ENCODE measurements at regions not wholly inside any gene's neighbourhood (a gene's known extent, or its start where the extent isn't known, plus 50 kb on each side); places are given as distances from the start of the nearest gene placed in this dataset.

- Histone ChIP-seq H3K9me1 (ENCODE audit: insufficient read depth, low read length) (no peaks in the 10 kb centered on the region), H3K4ac (ENCODE audit: low read depth, low read length) (peak overlapping the region; percentile 78), H3K27me3 (ENCODE audit: control insufficient read depth, insufficient read depth, low read length) (no peaks in the 10 kb centered on the region), H3K4me2 (ENCODE audit: low read depth, low read length) (peak overlapping the region; percentile 25; the same call in 1 of the 2 replicates), H4K91ac (ENCODE audit: insufficient read depth, low read depth, low read length) (peak overlapping the region; percentile 56; the same call in 1 of the 2 replicates), H2BK20ac (ENCODE audit: low read depth, low read length) (peak overlapping the region; percentile 2), H2AK5ac (ENCODE audit: low read depth, low read length) (peak overlapping the region; percentile 62; the same call in 1 of the 2 replicates), H4K8ac (ENCODE audit: low read depth in 2 of 2, low read length in 2 of 2) (0 out of 4 replicates have a peak overlapping the region, but pooled peaks of 1 of the 2 experiments have one; percentile 24), H4K5ac (ENCODE audit: low read depth, low read length) (peak overlapping the region; percentile 77; the same call in 1 of the 2 replicates), H3K18ac (ENCODE audit: low read depth, low read length) (peak overlapping the region; percentile 79; the same call in 1 of the 2 replicates), H3K79me1 (ENCODE audit: low read depth in 1 of 2, low read length in 2 of 2) (no peaks in the 10 kb centered on the region), H3K4me3 (ENCODE audit: insufficient read depth, low read depth, low read length) (no peak overlapping the region), H4K20me1 (ENCODE audit: insufficient read depth, low read length) (no peaks in the 10 kb centered on the region), H2BK120ac (ENCODE audit: low read depth, low read length) (peak overlapping the region; percentile 6; the same call in 1 of the 2 replicates), H3K27ac (ENCODE audit: insufficient read depth, low read length) (peak overlapping the region; percentile 75; the same call in 1 of the 2 replicates), H2BK5ac (ENCODE audit: low read depth, low read length, poor library complexity, severe bottlenecking) (peak overlapping the region; percentile 0), H3K56ac (ENCODE audit: extremely low read depth, insufficient read depth, low read length) (no peak overlapping the region), H2AFZ (replicated peaks; ENCODE audit: low read length, poor library complexity) (no peak overlapping the region), H3K23ac (ENCODE audit: low read depth, low read length) (no peak overlapping the region), H3K9me3 (ENCODE audit: control insufficient read depth, insufficient read depth, low read length) (no peaks in the 10 kb centered on the region), H3K36me3 (ENCODE audit: control insufficient read depth, insufficient read depth, low read length) (peaks cover 13% of the 10 kb centered on the region), H2AK9ac (replicated peaks; ENCODE audit: low read depth, low read length, poor library complexity) (no peak overlapping the region), H3K4me1 (ENCODE audit: control insufficient read depth, insufficient read depth, low read length) (peaks cover 8% of the 10 kb centered on the region), H3K9ac (ENCODE audit: low read depth, low read length) (no peak overlapping the region), H3K14ac (replicated peaks; ENCODE audit: low read depth, low read length) (no peak overlapping the region), H2BK15ac (ENCODE audit: low read depth, low read length) (no peak overlapping the region; the same call in 2 of the 3 replicates)
- BruUV-seq (replicated peaks) = no TSS peak
- TF ChIP-seq RAD21 (IDR thresholded peaks at IDR 0.05; ENCODE audit: low read length) (no peak), SMC3 (IDR thresholded peaks at IDR 0.05; ENCODE audit: low read depth, low read length) (no peak), MAFK (IDR thresholded peaks at IDR 0.05; ENCODE audit: low read depth, low read length) (no peak), BHLHE40 (IDR thresholded peaks at IDR 0.05; ENCODE audit: low read depth, low read length) (peak; percentile 63; the same call in 1 of the 2 replicates), NFE2L2 (IDR thresholded peaks at IDR 0.05; ENCODE audit: low read depth, low read length) (no peak), MAZ (IDR thresholded peaks at IDR 0.05; ENCODE audit: borderline replicate concordance, low read depth, low read length) (no peak)
- TF ChIP-seq, protein P1, sequence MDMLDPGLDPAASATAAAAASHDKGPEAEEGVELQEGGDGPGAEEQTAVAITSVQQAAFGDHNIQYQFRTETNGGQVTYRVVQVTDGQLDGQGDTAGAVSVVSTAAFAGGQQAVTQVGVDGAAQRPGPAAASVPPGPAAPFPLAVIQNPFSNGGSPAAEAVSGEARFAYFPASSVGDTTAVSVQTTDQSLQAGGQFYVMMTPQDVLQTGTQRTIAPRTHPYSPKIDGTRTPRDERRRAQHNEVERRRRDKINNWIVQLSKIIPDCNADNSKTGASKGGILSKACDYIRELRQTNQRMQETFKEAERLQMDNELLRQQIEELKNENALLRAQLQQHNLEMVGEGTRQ (IDR thresholded peaks at IDR 0.05; ENCODE audit: low read depth, low read length) = no peak
- CTCF ChIA-PET = no interaction called here
- intact Hi-C loops (cut with micrococcal nuclease) = loop anchor here (5.0 kb wide), 1 partner anchor 48 kb away; no protein-coding TSS in a partner anchor
- peak; percentile 69 for DNase-seq
- ATAC-seq (ENCODE audit: low read depth) = peak; percentile 95
- in situ Hi-C loops (cut with MboI; ENCODE audit: low sequenced_read_pairs) = no loop called here
- POLR2A ChIA-PET (ENCODE audit: unreplicated experiment) = no interaction called here
- WGBS, 2 experiments (ENCODE audit: extremely low coverage in 2 of 2, insufficient read length in 1 of 2) = no CpG with 5 or more reads among the region's 8 CpGs
- dilution Hi-C loops (cut with HindIII; ENCODE audit: low sequenced_read_pairs, unreplicated experiment) = no loop called here
Observed at GRCh38 chr11:122285070-122285988, 169.3 kb upstream of the BLID start.
